GM12864 (cell line): ENCODE measurements at regions not wholly inside any gene's neighbourhood (a gene's known extent, or its start where the extent isn't known, plus 50 kb on each side); places are given as distances from the start of the nearest gene placed in this dataset.

ENCODE experiments used
- DNase-seq: peaks from one replicate; pipeline ENCODE4 v3.0.0-alpha.2; 2011; ENCODE audit warnings: low read depth
- H3K4me3 ChIP-seq: 2 replicates; pipeline ENCODE4 v1.5.1; 2011; ENCODE audit warnings: mild to moderate bottlenecking, low read depth, low read length, control low read depth
- CTCF ChIP-seq: IDR thresholded peaks from 2 replicates; pipeline ENCODE4 v1.5.1; 2011; ENCODE audit warnings: low read depth, mild to moderate bottlenecking, moderate library complexity, low read length, control low read depth, inconsistent platforms; ENCODE audit errors: missing control alignments

- no peak overlapping the region for H3K4me3 ChIP-seq
- no peak for DNase-seq
- no peak for TF ChIP-seq CTCF
These were observed 706.0 kb downstream of the KCNJ3 start for GRCh38 chr2:155404433-155405002.

- no peak overlapping the region for H3K4me3 ChIP-seq
These were observed 694.9 kb downstream of the KCNJ3 start for GRCh38 chr2:155393406-155393805.

GRCh38 chr2:155391613-155392130, 693.2 kb downstream of the KCNJ3 start:
- H3K4me3 ChIP-seq: no peak overlapping the region
- no peak for DNase-seq
- no peak for TF ChIP-seq CTCF

More at GRCh38 chr2:155393406-155393805, 694.9 kb downstream of the KCNJ3 start:
- no peak for DNase-seq
- no peak for TF ChIP-seq CTCF

- no peak overlapping the region for H3K4me3 ChIP-seq
- no peak for DNase-seq
- TF ChIP-seq CTCF: no peak
These were observed 690.7 kb downstream of the KCNJ3 start for GRCh38 chr2:155389224-155389623.

GRCh38 chr2:155384555-155385123, 686.1 kb downstream of the KCNJ3 start:
- no peak for DNase-seq
- no peak overlapping the region for H3K4me3 ChIP-seq
- TF ChIP-seq CTCF: no peak

- no peak overlapping the region for H3K4me3 ChIP-seq
- no peak for TF ChIP-seq CTCF
- DNase-seq: no peak
These were observed 684.3 kb downstream of the KCNJ3 start for GRCh38 chr2:155382776-155383175.

- no peak for DNase-seq
- no peak overlapping the region for H3K4me3 ChIP-seq
- no peak for TF ChIP-seq CTCF
These were observed 682.9 kb downstream of the KCNJ3 start for GRCh38 chr2:155381436-155381835.
